DOHH2 (cell line): ENCODE measurements at regions not wholly inside any gene's neighbourhood (a gene's known extent, or its start where the extent isn't known, plus 50 kb on each side); places are given as distances from the start of the nearest gene placed in this dataset.

Experiments used
- H3F3A ChIP-seq: fragments of 200-600 bp; sonication (generic), shearing (Covaris generic); 2 replicates; pipeline ENCODE4 v1.6.0; 2016; ENCODE audit warnings: antibody characterized with exemption, mild to moderate bottlenecking; ENCODE audit not compliant: control insufficient read depth, insufficient read depth
- H3K27ac ChIP-seq: fragments of 200-600 bp; sonication (generic); 2 replicates; pipeline ENCODE4 v1.5.1; 2014; ENCODE audit warnings: low read depth, mild to moderate bottlenecking, low read length, moderate library complexity
- H3K27me3 ChIP-seq: fragments of 200-600 bp; sonication (generic); 2 replicates; pipeline ENCODE4 v1.6.1; 2014; ENCODE audit warnings: mild to moderate bottlenecking, low read length, mixed read lengths; ENCODE audit not compliant: control insufficient read depth
- H3K36me3 ChIP-seq: fragments of 200-600 bp; sonication (generic); 2 replicates; pipeline ENCODE4 v1.6.1; 2014; ENCODE audit warnings: mild to moderate bottlenecking, low read length, moderate library complexity, mixed read lengths; ENCODE audit not compliant: control insufficient read depth
- H3K4me1 ChIP-seq: fragments of 200-600 bp; sonication (generic); 2 replicates; pipeline ENCODE4 v1.6.1; 2014; ENCODE audit warnings: mild to moderate bottlenecking, low read length, mixed read lengths; ENCODE audit not compliant: control insufficient read depth
- H3K4me2 ChIP-seq: fragments of 200-600 bp; sonication (generic); 2 replicates; pipeline ENCODE4 v1.6.0; 2014; ENCODE audit warnings: mild to moderate bottlenecking, low read length, moderate library complexity
- H3K4me3 ChIP-seq: fragments of 200-600 bp; sonication (generic); 2 replicates; pipeline ENCODE4 v1.5.1; 2014; ENCODE audit warnings: mild to moderate bottlenecking, low read length, mixed read lengths
- H3K79me2 ChIP-seq: fragments of 200-600 bp; sonication (generic); 2 replicates; pipeline ENCODE4 v1.6.1; 2014; ENCODE audit warnings: mild to moderate bottlenecking, low read length, mixed read lengths; ENCODE audit not compliant: control insufficient read depth
- H3K9me2 ChIP-seq: fragments of 200-600 bp; sonication (generic); replicated peaks from 2 replicates; pipeline ENCODE4 v1.6.1; 2014; ENCODE audit warnings: mild to moderate bottlenecking, low read length, mixed read lengths; ENCODE audit not compliant: control insufficient read depth
- H3K9me3 ChIP-seq: fragments of 200-600 bp; sonication (generic); 2 replicates; pipeline ENCODE4 v1.6.1; 2014; ENCODE audit warnings: antibody characterized with exemption, low read length, mixed read lengths; ENCODE audit not compliant: control insufficient read depth, insufficient read depth
- H4K20me1 ChIP-seq: fragments of 200-600 bp; sonication (generic); 2 replicates; pipeline ENCODE4 v1.6.0; 2014; ENCODE audit warnings: low read depth, mild to moderate bottlenecking, antibody characterized with exemption, low read length, moderate library complexity; ENCODE audit not compliant: control insufficient read depth, insufficient read depth
- CTCF ChIP-seq: fragments of 200-600 bp; sonication (generic); IDR thresholded peaks from one replicate; pipeline ENCODE4 v1.5.1; 2014; ENCODE audit warnings: antibody characterized with exemption, mild to moderate bottlenecking, low read depth, low read length; ENCODE audit not compliant: poor library complexity, severe bottlenecking
- EZH2phosphoT487 ChIP-seq: fragments of 200-600 bp; sonication (generic); IDR thresholded peaks from 2 replicates; pipeline ENCODE4 v1.6.1; 2017; ENCODE audit warnings: borderline replicate concordance, mild to moderate bottlenecking, antibody characterized with exemption, low read length, moderate library complexity, mixed read lengths

GRCh38 chr18:5052491-5052890, 144.6 kb downstream of the AKAIN1 start:
- Histone ChIP-seq H3K4me2 (no peak overlapping the region), H3K27me3 (no peaks in the 10 kb centered on the region), H3K4me1 (peaks cover 3% of the 10 kb centered on the region; the same call in 1 of the 2 replicates), H3K27ac (no peak overlapping the region), H3K36me3 (no peaks in the 10 kb centered on the region), H3F3A (no peaks in the 10 kb centered on the region), H3K9me2 (no peaks in the 10 kb centered on the region), H3K9me3 (0 out of 2 replicates have a peak, but pooled peaks cover 5% of the 10 kb centered on the region), H3K4me3 (no peak overlapping the region), H4K20me1 (no peaks in the 10 kb centered on the region), H3K79me2 (no peaks in the 10 kb centered on the region)
- no peak for TF ChIP-seq EZH2phosphoT487
- TF ChIP-seq CTCF: no peak

GRCh38 chr18:5051207-5051606, 145.8 kb downstream of the AKAIN1 start:
- H3K79me2 ChIP-seq: no peaks in the 10 kb centered on the region
- H4K20me1 ChIP-seq: no peaks in the 10 kb centered on the region
- TF ChIP-seq EZH2phosphoT487 (no peak), CTCF (no peak)
- no peak overlapping the region for H3K4me3 ChIP-seq
- no peaks in the 10 kb centered on the region for H3K4me1 ChIP-seq
- no peak overlapping the region for H3K27ac ChIP-seq
- no peaks in the 10 kb centered on the region for H3F3A ChIP-seq
- H3K9me3 ChIP-seq: 0 out of 2 replicates have a peak, but pooled peaks cover 5% of the 10 kb centered on the region
- H3K36me3 ChIP-seq: no peaks in the 10 kb centered on the region
- H3K9me2 ChIP-seq: no peaks in the 10 kb centered on the region
- H3K4me2 ChIP-seq: no peak overlapping the region
- no peaks in the 10 kb centered on the region for H3K27me3 ChIP-seq

- no peaks in the 10 kb centered on the region for H3K9me2 ChIP-seq
- no peaks in the 10 kb centered on the region for H3F3A ChIP-seq
- H3K9me3 ChIP-seq: 0 out of 2 replicates have a peak, but pooled peaks cover 5% of the 10 kb centered on the region
- H3K27me3 ChIP-seq: no peaks in the 10 kb centered on the region
- no peak overlapping the region for H3K4me3 ChIP-seq
- H3K27ac ChIP-seq: no peak overlapping the region
- TF ChIP-seq CTCF (no peak), EZH2phosphoT487 (no peak)
- no peaks in the 10 kb centered on the region for H3K36me3 ChIP-seq
- H3K4me1 ChIP-seq: no peaks in the 10 kb centered on the region
- H4K20me1 ChIP-seq: no peaks in the 10 kb centered on the region
- H3K4me2 ChIP-seq: no peak overlapping the region
- H3K79me2 ChIP-seq: no peaks in the 10 kb centered on the region
Measured at GRCh38 chr18:5049124-5049523, 147.9 kb downstream of the AKAIN1 start.

- Histone ChIP-seq H3K4me1 (no peaks in the 10 kb centered on the region), H3K4me2 (no peak overlapping the region), H3K9me2 (no peaks in the 10 kb centered on the region), H3K36me3 (no peaks in the 10 kb centered on the region), H4K20me1 (no peaks in the 10 kb centered on the region), H3K27me3 (no peaks in the 10 kb centered on the region), H3K4me3 (no peak overlapping the region), H3K27ac (no peak overlapping the region), H3F3A (no peaks in the 10 kb centered on the region), H3K9me3 (no peaks in the 10 kb centered on the region), H3K79me2 (no peaks in the 10 kb centered on the region)
- TF ChIP-seq EZH2phosphoT487: no peak
- TF ChIP-seq CTCF: no peak
Measured at GRCh38 chr18:5040476-5040875, 156.6 kb downstream of the AKAIN1 start.
